ENCODE measurements at regions not wholly inside any gene's neighbourhood (a gene's known extent, or its start where the extent isn't known, plus 50 kb on each side); places are given as distances from the start of the nearest gene placed in this dataset.

- no peaks in the 10 kb centered on the region for H3K36me3 ChIP-seq
- no peaks in the 10 kb centered on the region for H3K9me3 ChIP-seq
- no peak overlapping the region for H3K4me3 ChIP-seq
- no peak for DNase-seq (ENCODE audit: extremely low spot score in 2 of 2)
- H3K4me1 ChIP-seq: no peaks in the 10 kb centered on the region
- no peak overlapping the region for H3K27ac ChIP-seq
- intact Hi-C loops (cut with DNase I): no loop called here
- H3K27me3 ChIP-seq: no peaks in the 10 kb centered on the region
- TF ChIP-seq POLR2AphosphoS5 (IDR thresholded peaks at IDR 0.05; ENCODE audit: insufficient read depth in 1 of 2, low read depth in 1 of 2) (no peak), POLR2A (IDR thresholded peaks at IDR 0.05) (no peak), CTCF (IDR thresholded peaks at IDR 0.05) (no peak)
These were observed 1412.6 kb downstream of the ZPLD1 start for GRCh38 chr3:103847081-103848062.

- no peak overlapping the region for H3K4me3 ChIP-seq
- no peak for TF ChIP-seq POLR2AphosphoS5 (IDR thresholded peaks at IDR 0.05; ENCODE audit: insufficient read depth in 1 of 2, low read depth in 1 of 2)
- no peak for TF ChIP-seq POLR2A (IDR thresholded peaks at IDR 0.05)
- TF ChIP-seq CTCF (IDR thresholded peaks at IDR 0.05): no peak
- H3K36me3 ChIP-seq: no peaks in the 10 kb centered on the region
- H3K4me1 ChIP-seq: no peaks in the 10 kb centered on the region
- H3K27me3 ChIP-seq: no peaks in the 10 kb centered on the region
- no peak for DNase-seq (ENCODE audit: extremely low spot score in 2 of 2)
- H3K27ac ChIP-seq: no peak overlapping the region
- no peaks in the 10 kb centered on the region for H3K9me3 ChIP-seq
- intact Hi-C loops (cut with DNase I): no loop called here
These were observed 1417.0 kb downstream of the ZPLD1 start for GRCh38 chr3:103851793-103852192.

GRCh38 chr3:103862415-103862814 lies 1427.6 kb downstream of the ZPLD1 start:
- no peaks in the 10 kb centered on the region for H3K4me1 ChIP-seq
- intact Hi-C loops (cut with DNase I): no loop called here
- no peak overlapping the region for H3K27ac ChIP-seq
- H3K4me3 ChIP-seq: no peak overlapping the region
- TF ChIP-seq POLR2A (IDR thresholded peaks at IDR 0.05) (no peak), CTCF (IDR thresholded peaks at IDR 0.05) (no peak), POLR2AphosphoS5 (IDR thresholded peaks at IDR 0.05; ENCODE audit: insufficient read depth in 1 of 2, low read depth in 1 of 2) (no peak)
- DNase-seq (ENCODE audit: extremely low spot score in 2 of 2): no peak
- H3K9me3 ChIP-seq: no peaks in the 10 kb centered on the region
- no peaks in the 10 kb centered on the region for H3K36me3 ChIP-seq
- H3K27me3 ChIP-seq: no peaks in the 10 kb centered on the region

DNA sequence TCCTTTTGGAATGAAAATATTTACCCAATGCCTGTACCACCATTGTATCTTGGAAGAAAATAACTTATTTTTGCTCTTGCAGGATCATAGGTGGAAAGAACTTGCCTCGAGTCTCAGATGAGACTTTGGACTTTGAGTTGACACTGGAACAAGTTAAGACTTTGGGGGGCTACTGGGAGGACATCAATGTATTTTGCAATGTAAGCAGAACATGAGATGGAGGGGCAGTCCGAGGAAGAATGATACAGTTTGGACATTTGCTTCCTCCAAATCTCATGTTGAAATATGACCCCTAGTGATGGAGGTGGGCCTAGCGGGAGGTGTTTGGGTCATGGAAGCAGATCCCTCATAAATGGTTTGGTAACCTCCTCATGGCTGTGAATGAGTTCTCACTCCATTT lies 1428.6 kb downstream of the ZPLD1 start:
- DNase-seq (ENCODE audit: extremely low spot score in 2 of 2): no peak
- Histone ChIP-seq H3K4me1 (no peaks in the 10 kb centered on the region), H3K27me3 (no peaks in the 10 kb centered on the region), H3K27ac (no peak overlapping the region), H3K36me3 (no peaks in the 10 kb centered on the region), H3K9me3 (no peaks in the 10 kb centered on the region), H3K4me3 (no peak overlapping the region)
- intact Hi-C loops (cut with DNase I): no loop called here
- no peak for TF ChIP-seq POLR2A (IDR thresholded peaks at IDR 0.05)
- no peak for TF ChIP-seq CTCF (IDR thresholded peaks at IDR 0.05)
- TF ChIP-seq POLR2AphosphoS5 (IDR thresholded peaks at IDR 0.05; ENCODE audit: insufficient read depth in 1 of 2, low read depth in 1 of 2): no peak

DNA sequence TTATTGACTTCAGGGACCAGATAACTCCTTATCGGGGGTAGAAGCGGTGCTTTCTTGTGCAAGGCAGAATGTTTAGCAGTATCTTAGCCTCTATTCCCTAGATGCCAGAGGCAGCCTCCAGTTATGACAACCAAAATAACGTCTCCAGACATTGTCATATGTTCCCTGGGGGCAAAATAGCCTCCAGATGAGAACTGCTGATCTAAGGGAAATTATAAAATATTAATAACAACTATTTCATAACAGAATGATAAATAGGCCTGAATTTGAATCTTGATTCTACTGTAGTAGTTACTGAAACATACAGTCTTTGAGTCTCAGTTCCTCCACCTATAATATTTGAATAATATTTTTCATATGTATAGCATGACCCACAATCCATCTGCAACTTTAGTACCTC lies 1431.3 kb downstream of the ZPLD1 start:
- no peak overlapping the region for H3K27ac ChIP-seq
- no peaks in the 10 kb centered on the region for H3K4me1 ChIP-seq
- no peaks in the 10 kb centered on the region for H3K36me3 ChIP-seq
- no peaks in the 10 kb centered on the region for H3K9me3 ChIP-seq
- TF ChIP-seq CTCF (IDR thresholded peaks at IDR 0.05): no peak
- no peak for TF ChIP-seq POLR2A (IDR thresholded peaks at IDR 0.05)
- TF ChIP-seq POLR2AphosphoS5 (IDR thresholded peaks at IDR 0.05; ENCODE audit: insufficient read depth in 1 of 2, low read depth in 1 of 2): no peak
- no peak overlapping the region for H3K4me3 ChIP-seq
- no peak for DNase-seq (ENCODE audit: extremely low spot score in 2 of 2)
- intact Hi-C loops (cut with DNase I): no loop called here
- H3K27me3 ChIP-seq: no peaks in the 10 kb centered on the region
